Activated T-helper 2 cell treated with anti-CD3 and anti-CD28 coated beads, Interferon-gamma antibody, Interleukin-2, Interleukin-4, amounts not matched to agents 10 μg/mL and 5 μg/mL and 100 μg/mL, durations not matched to agents 14 hours and 24 hours and 36 hours (primary cell): ENCODE measurements at regions not wholly inside any gene's neighbourhood (a gene's known extent, or its start where the extent isn't known, plus 50 kb on each side); places are given as distances from the start of the nearest gene placed in this dataset.

Source experiments
- DNase-seq: peaks from one replicate; pipeline ENCODE4 v3.0.0; 2021; ENCODE audit warnings: low spot score
- H3K27ac Mint-ChIP-seq: one replicate; pipeline ENCODE4 v1.8.0; 2021; ENCODE audit warnings: mixed read lengths
- H3K27me3 Mint-ChIP-seq: one replicate; pipeline ENCODE4 v1.8.0; 2021; ENCODE audit warnings: low read depth, mixed read lengths
- H3K36me3 Mint-ChIP-seq: one replicate; pipeline ENCODE4 v1.8.0; 2021; ENCODE audit warnings: low read depth, mixed read lengths
- H3K4me1 Mint-ChIP-seq: one replicate; pipeline ENCODE4 v1.8.0; 2021; ENCODE audit warnings: low read depth, mixed read lengths
- H3K4me3 Mint-ChIP-seq: one replicate; pipeline ENCODE4 v1.8.0; 2021; ENCODE audit warnings: low read depth, mild to moderate bottlenecking, moderate library complexity, mixed read lengths
- H3K9me3 Mint-ChIP-seq: one replicate; pipeline ENCODE4 v1.8.0; 2021; ENCODE audit warnings: mixed read lengths
- intact Hi-C: fragments of 100-400 bp; cut with micrococcal nuclease; formaldehyde crosslinking; loops from one replicate; pipeline ENCODE4 v1.15.1; 2023

GRCh38 chr2:235162082-235162836, 210.4 kb downstream of the SH3BP4 start:
- no peak overlapping the region for H3K27ac Mint-ChIP-seq
- no peaks in the 10 kb centered on the region for H3K4me1 Mint-ChIP-seq
- H3K4me3 Mint-ChIP-seq, result no peak overlapping the region
- H3K27me3 Mint-ChIP-seq, result no peaks in the 10 kb centered on the region
- no peaks in the 10 kb centered on the region for H3K36me3 Mint-ChIP-seq
- no peak for DNase-seq
- no peaks in the 10 kb centered on the region for H3K9me3 Mint-ChIP-seq
- intact Hi-C loops, result no loop called here

GRCh38 chr2:235162837-235163197, 211.0 kb downstream of the SH3BP4 start:
- Mint-ChIP-seq H3K4me1 (no peaks in the 10 kb centered on the region), H3K27me3 (no peaks in the 10 kb centered on the region), H3K36me3 (no peaks in the 10 kb centered on the region), H3K9me3 (no peaks in the 10 kb centered on the region), H3K27ac (no peak overlapping the region), H3K4me3 (no peak overlapping the region)
- intact Hi-C loops, result no loop called here
- DNase-seq, result no peak

- no peaks in the 10 kb centered on the region for H3K36me3 Mint-ChIP-seq
- no peak overlapping the region for H3K27ac Mint-ChIP-seq
- H3K4me1 Mint-ChIP-seq, result no peaks in the 10 kb centered on the region
- DNase-seq, result no peak
- H3K9me3 Mint-ChIP-seq, result no peaks in the 10 kb centered on the region
- no peaks in the 10 kb centered on the region for H3K27me3 Mint-ChIP-seq
- H3K4me3 Mint-ChIP-seq, result no peak overlapping the region
- intact Hi-C loops, result no loop called here
Observed at GRCh38 chr2:235165136-235165535, 213.3 kb downstream of the SH3BP4 start.

GRCh38 chr2:235165631-235166030, 213.8 kb downstream of the SH3BP4 start:
- DNase-seq, result no peak
- intact Hi-C loops, result no loop called here
- Mint-ChIP-seq H3K9me3 (no peaks in the 10 kb centered on the region), H3K4me1 (no peaks in the 10 kb centered on the region), H3K36me3 (no peaks in the 10 kb centered on the region), H3K4me3 (no peak overlapping the region), H3K27me3 (no peaks in the 10 kb centered on the region), H3K27ac (no peak overlapping the region)

- H3K36me3 Mint-ChIP-seq, result no peaks in the 10 kb centered on the region
- no peak for DNase-seq
- H3K27ac Mint-ChIP-seq, result no peak overlapping the region
- no peaks in the 10 kb centered on the region for H3K27me3 Mint-ChIP-seq
- no peak overlapping the region for H3K4me3 Mint-ChIP-seq
- intact Hi-C loops, result no loop called here
- no peaks in the 10 kb centered on the region for H3K9me3 Mint-ChIP-seq
- no peaks in the 10 kb centered on the region for H3K4me1 Mint-ChIP-seq
Observed at GRCh38 chr2:235168174-235168979, 216.6 kb downstream of the SH3BP4 start.

- intact Hi-C loops, result no loop called here
- H3K4me3 Mint-ChIP-seq, result no peak overlapping the region
- no peak for DNase-seq
- no peak overlapping the region for H3K27ac Mint-ChIP-seq
- no peaks in the 10 kb centered on the region for H3K9me3 Mint-ChIP-seq
- H3K27me3 Mint-ChIP-seq, result no peaks in the 10 kb centered on the region
- H3K4me1 Mint-ChIP-seq, result no peaks in the 10 kb centered on the region
- H3K36me3 Mint-ChIP-seq, result no peaks in the 10 kb centered on the region
Observed at GRCh38 chr2:235170016-235170415, 218.2 kb downstream of the SH3BP4 start.

- Mint-ChIP-seq H3K27me3 (no peaks in the 10 kb centered on the region), H3K36me3 (no peaks in the 10 kb centered on the region), H3K27ac (no peak overlapping the region), H3K4me3 (no peak overlapping the region), H3K9me3 (no peaks in the 10 kb centered on the region), H3K4me1 (no peaks in the 10 kb centered on the region)
- no peak for DNase-seq
- intact Hi-C loops, result no loop called here
Observed at GRCh38 chr2:235170536-235171521, 219.0 kb downstream of the SH3BP4 start.

GRCh38 chr2:235171550-235172031, 219.8 kb downstream of the SH3BP4 start:
- no peak overlapping the region for H3K27ac Mint-ChIP-seq
- intact Hi-C loops, result no loop called here
- H3K4me3 Mint-ChIP-seq, result no peak overlapping the region
- H3K27me3 Mint-ChIP-seq, result no peaks in the 10 kb centered on the region
- DNase-seq, result no peak
- H3K9me3 Mint-ChIP-seq, result no peaks in the 10 kb centered on the region
- no peaks in the 10 kb centered on the region for H3K4me1 Mint-ChIP-seq
- no peaks in the 10 kb centered on the region for H3K36me3 Mint-ChIP-seq

- no peak overlapping the region for H3K4me3 Mint-ChIP-seq
- intact Hi-C loops, result no loop called here
- no peaks in the 10 kb centered on the region for H3K4me1 Mint-ChIP-seq
- no peaks in the 10 kb centered on the region for H3K36me3 Mint-ChIP-seq
- no peaks in the 10 kb centered on the region for H3K27me3 Mint-ChIP-seq
- H3K9me3 Mint-ChIP-seq, result no peaks in the 10 kb centered on the region
- H3K27ac Mint-ChIP-seq, result no peak overlapping the region
- DNase-seq, result no peak
Observed at GRCh38 chr2:235180642-235181041, 228.8 kb downstream of the SH3BP4 start.

- DNase-seq, result no peak
- intact Hi-C loops, result no loop called here
- no peaks in the 10 kb centered on the region for H3K27me3 Mint-ChIP-seq
- no peak overlapping the region for H3K27ac Mint-ChIP-seq
- no peaks in the 10 kb centered on the region for H3K9me3 Mint-ChIP-seq
- H3K4me1 Mint-ChIP-seq, result no peaks in the 10 kb centered on the region
- H3K36me3 Mint-ChIP-seq, result no peaks in the 10 kb centered on the region
- H3K4me3 Mint-ChIP-seq, result no peak overlapping the region
Observed at GRCh38 chr2:235183786-235184185, 232.0 kb downstream of the SH3BP4 start.

- intact Hi-C loops, result no loop called here
- Mint-ChIP-seq H3K27me3 (no peaks in the 10 kb centered on the region), H3K4me1 (no peaks in the 10 kb centered on the region), H3K4me3 (no peak overlapping the region), H3K36me3 (no peaks in the 10 kb centered on the region), H3K27ac (no peak overlapping the region), H3K9me3 (no peaks in the 10 kb centered on the region)
- DNase-seq, result no peak
Observed at GRCh38 chr2:235187806-235188205, 236.0 kb downstream of the SH3BP4 start.

- H3K36me3 Mint-ChIP-seq, result no peaks in the 10 kb centered on the region
Observed at GRCh38 chr2:235191486-235191885, 239.7 kb downstream of the SH3BP4 start.

More at GRCh38 chr2:235191486-235191885, 239.7 kb downstream of the SH3BP4 start:
- Mint-ChIP-seq H3K27ac (no peak overlapping the region), H3K4me1 (no peaks in the 10 kb centered on the region), H3K27me3 (no peaks in the 10 kb centered on the region), H3K9me3 (no peaks in the 10 kb centered on the region), H3K4me3 (no peak overlapping the region)
- intact Hi-C loops, result no loop called here
- no peak for DNase-seq
